ENCODE measurements at regions not wholly inside any gene's neighbourhood (a gene's known extent, or its start where the extent isn't known, plus 50 kb on each side); places are given as distances from the start of the nearest gene placed in this dataset.

DNA sequence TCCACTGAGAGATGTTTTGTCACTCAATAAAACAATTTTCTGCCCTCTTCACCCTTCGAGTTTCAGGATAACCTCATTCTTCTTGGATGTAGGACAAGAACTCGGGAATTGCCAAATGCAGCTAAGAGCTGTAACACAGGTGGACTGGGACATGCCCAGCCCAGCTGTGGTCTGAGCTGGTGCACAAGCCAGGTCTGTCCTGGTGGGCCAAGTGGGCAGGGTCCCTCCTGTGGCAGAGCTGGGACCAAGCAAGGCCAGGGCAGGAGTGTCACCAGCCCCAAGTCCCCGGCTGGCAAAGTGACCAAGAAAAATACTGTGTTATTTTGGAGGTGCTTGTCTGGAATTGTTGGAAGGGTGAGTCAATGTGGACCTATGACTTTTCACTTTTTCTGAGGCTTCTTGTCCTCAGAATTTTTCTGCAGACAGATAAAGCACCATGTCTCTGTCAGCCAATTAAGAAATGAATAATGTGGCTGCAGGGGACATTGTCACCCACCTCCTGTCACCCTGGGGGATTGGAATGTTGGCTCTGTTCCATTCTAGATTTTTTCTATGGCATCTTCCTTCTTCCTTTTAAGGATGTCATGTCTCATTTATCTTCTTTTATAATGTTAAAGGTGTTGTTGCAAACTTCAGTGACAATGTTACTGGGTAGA is 645.2 kb upstream of the EPHA6 start:
- H3K4me2 ChIP-seq (ENCODE audit: low read length) = no peak overlapping the region
- H2BK120ac ChIP-seq (ENCODE audit: low read depth, low read length) = no peak overlapping the region
- H3K18ac ChIP-seq (ENCODE audit: low read length) = no peak overlapping the region
- no peaks in the 10 kb centered on the region for H3K27me3 ChIP-seq (ENCODE audit: insufficient read depth, low read length, poor library complexity)
- no CpG with 5 or more reads among the region's 3 CpGs for WGBS (ENCODE audit: extremely low coverage, insufficient coverage, low lambda C conversion rate)
- no peak overlapping the region for H3K4me3 ChIP-seq (ENCODE audit: low read length)
- no peaks in the 10 kb centered on the region for H3K36me3 ChIP-seq (ENCODE audit: control insufficient read depth, insufficient read depth, low read length)
- H3K9ac ChIP-seq (ENCODE audit: low read length) = no peak overlapping the region
- no peak overlapping the region for H3K56ac ChIP-seq (ENCODE audit: low read length)
- no peak overlapping the region for H2BK5ac ChIP-seq (ENCODE audit: low read length)
- no peak overlapping the region for H3K23ac ChIP-seq (ENCODE audit: low read length)
- H4K8ac ChIP-seq (ENCODE audit: low read depth, low read length) = no peak overlapping the region
- no peaks in the 10 kb centered on the region for H3K79me1 ChIP-seq (ENCODE audit: low read length)
- no peak overlapping the region for H3K4ac ChIP-seq (ENCODE audit: low read depth, low read length)
- H3K79me2 ChIP-seq (ENCODE audit: control insufficient read depth, insufficient read depth, low read length) = no peaks in the 10 kb centered on the region
- H2BK15ac ChIP-seq (replicated peaks; ENCODE audit: low read depth) = no peak overlapping the region
- no peaks in the 10 kb centered on the region for H3K4me1 ChIP-seq (ENCODE audit: control insufficient read depth, low read depth, low read length)
- no peak overlapping the region for H2AK5ac ChIP-seq (ENCODE audit: low read length)
- no peak for DNase-seq
- no peak overlapping the region for H4K5ac ChIP-seq (ENCODE audit: low read length)
- H3K27ac ChIP-seq (ENCODE audit: low read depth, low read length) = no peak overlapping the region

DNA sequence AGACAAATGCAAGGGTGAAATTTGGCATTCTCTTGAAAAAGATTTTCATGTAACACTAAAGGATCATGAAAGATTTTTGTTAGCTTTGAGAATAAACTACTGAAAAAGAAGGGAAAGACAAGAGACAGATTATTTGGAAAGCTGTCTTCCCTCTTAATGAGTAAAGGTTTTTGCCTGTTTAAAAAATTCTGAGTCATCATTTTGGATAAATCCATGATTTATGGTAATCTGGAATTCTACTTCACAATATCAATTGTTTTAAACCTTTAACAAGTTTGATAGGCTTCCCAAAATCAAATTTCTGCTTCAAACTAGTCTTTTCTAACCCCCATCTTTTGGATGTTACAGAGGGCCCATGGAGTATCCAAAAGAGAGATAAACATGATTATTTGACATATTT is 641.5 kb upstream of the EPHA6 start:
- Histone ChIP-seq H2AK5ac (ENCODE audit: low read length) (no peak overlapping the region), H2BK15ac (replicated peaks; ENCODE audit: low read depth) (no peak overlapping the region), H3K36me3 (ENCODE audit: control insufficient read depth, insufficient read depth, low read length) (no peaks in the 10 kb centered on the region), H3K79me2 (ENCODE audit: control insufficient read depth, insufficient read depth, low read length) (no peaks in the 10 kb centered on the region), H3K4me2 (ENCODE audit: low read length) (no peak overlapping the region), H3K4me1 (ENCODE audit: control insufficient read depth, low read depth, low read length) (no peaks in the 10 kb centered on the region), H3K23ac (ENCODE audit: low read length) (no peak overlapping the region), H4K5ac (ENCODE audit: low read length) (no peak overlapping the region), H3K9ac (ENCODE audit: low read length) (no peak overlapping the region), H3K4ac (ENCODE audit: low read depth, low read length) (no peak overlapping the region), H2BK5ac (ENCODE audit: low read length) (no peak overlapping the region), H3K27ac (ENCODE audit: low read depth, low read length) (no peak overlapping the region), H3K27me3 (ENCODE audit: insufficient read depth, low read length, poor library complexity) (no peaks in the 10 kb centered on the region), H3K56ac (ENCODE audit: low read length) (no peak overlapping the region), H3K4me3 (ENCODE audit: low read length) (no peak overlapping the region), H3K18ac (ENCODE audit: low read length) (no peak overlapping the region), H2BK120ac (ENCODE audit: low read depth, low read length) (no peak overlapping the region), H4K8ac (ENCODE audit: low read depth, low read length) (no peak overlapping the region), H3K79me1 (ENCODE audit: low read length) (no peaks in the 10 kb centered on the region)
- no peak for DNase-seq

DNA sequence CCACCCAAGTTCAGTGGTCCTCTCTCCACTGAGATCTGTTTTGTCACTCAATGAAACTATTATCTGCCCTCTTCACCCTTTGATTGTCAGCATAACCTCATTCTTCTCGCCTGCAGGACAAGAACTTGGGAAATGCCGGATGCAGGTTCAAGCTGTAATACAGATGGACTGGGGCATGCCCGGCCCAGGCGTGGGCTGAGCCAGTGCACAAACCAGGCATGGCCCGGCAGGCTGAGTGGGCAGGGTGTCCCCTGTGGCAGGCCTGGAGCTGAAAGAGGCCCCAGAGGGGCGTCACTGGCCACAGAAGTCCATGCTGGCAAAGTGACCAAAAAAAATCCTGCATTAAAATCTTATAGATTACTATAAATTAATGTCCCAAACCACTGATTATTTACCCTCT is 638.9 kb upstream of the EPHA6 start:
- Histone ChIP-seq H4K8ac (ENCODE audit: low read depth, low read length) (no peak overlapping the region), H2AK5ac (ENCODE audit: low read length) (no peak overlapping the region), H3K79me2 (ENCODE audit: control insufficient read depth, insufficient read depth, low read length) (no peaks in the 10 kb centered on the region), H3K4me3 (ENCODE audit: low read length) (no peak overlapping the region), H3K56ac (ENCODE audit: low read length) (no peak overlapping the region), H3K18ac (ENCODE audit: low read length) (no peak overlapping the region), H3K4me2 (ENCODE audit: low read length) (no peak overlapping the region), H2BK15ac (replicated peaks; ENCODE audit: low read depth) (no peak overlapping the region), H3K23ac (ENCODE audit: low read length) (no peak overlapping the region), H3K9ac (ENCODE audit: low read length) (no peak overlapping the region), H2BK120ac (ENCODE audit: low read depth, low read length) (no peak overlapping the region), H3K4ac (ENCODE audit: low read depth, low read length) (no peak overlapping the region), H3K4me1 (ENCODE audit: control insufficient read depth, low read depth, low read length) (no peaks in the 10 kb centered on the region), H3K27me3 (ENCODE audit: insufficient read depth, low read length, poor library complexity) (no peaks in the 10 kb centered on the region), H3K27ac (ENCODE audit: low read depth, low read length) (no peak overlapping the region), H2BK5ac (ENCODE audit: low read length) (no peak overlapping the region), H4K5ac (ENCODE audit: low read length) (no peak overlapping the region), H3K36me3 (ENCODE audit: control insufficient read depth, insufficient read depth, low read length) (no peaks in the 10 kb centered on the region), H3K79me1 (ENCODE audit: low read length) (no peaks in the 10 kb centered on the region)
- DNase-seq = no peak
- WGBS (ENCODE audit: extremely low coverage, insufficient coverage, low lambda C conversion rate) = no CpG with 5 or more reads among the region's 6 CpGs

DNA sequence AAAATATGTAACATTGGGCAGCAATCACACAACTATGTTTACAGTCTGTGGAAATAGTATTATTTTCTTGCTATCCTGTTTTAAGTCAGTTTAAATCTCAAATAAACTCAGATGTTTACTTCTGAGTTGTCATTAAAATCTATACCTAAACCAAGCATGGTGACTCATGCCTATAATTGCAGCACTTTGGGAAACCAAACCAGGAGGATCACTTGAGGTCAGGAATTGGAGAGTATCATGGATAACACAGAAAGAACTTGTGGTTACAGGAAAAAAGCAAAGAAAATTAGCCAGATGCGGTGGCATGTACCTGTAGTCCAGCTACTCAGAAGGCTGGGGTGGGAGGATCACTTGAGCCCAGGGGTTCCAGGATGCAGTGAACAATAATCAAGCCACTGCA is 631.6 kb upstream of the EPHA6 start:
- no peak overlapping the region for H3K23ac ChIP-seq (ENCODE audit: low read length)
- H3K36me3 ChIP-seq (ENCODE audit: control insufficient read depth, insufficient read depth, low read length) = no peaks in the 10 kb centered on the region
- H3K79me2 ChIP-seq (ENCODE audit: control insufficient read depth, insufficient read depth, low read length) = no peaks in the 10 kb centered on the region
- DNase-seq = no peak
- H3K4me3 ChIP-seq (ENCODE audit: low read length) = no peak overlapping the region
- H3K4me2 ChIP-seq (ENCODE audit: low read length) = no peak overlapping the region
- H3K56ac ChIP-seq (ENCODE audit: low read length) = no peak overlapping the region
- H3K9ac ChIP-seq (ENCODE audit: low read length) = no peak overlapping the region
- no peak overlapping the region for H3K27ac ChIP-seq (ENCODE audit: low read depth, low read length)
- no peaks in the 10 kb centered on the region for H3K79me1 ChIP-seq (ENCODE audit: low read length)
- no peak overlapping the region for H2AK5ac ChIP-seq (ENCODE audit: low read length)
- H3K4ac ChIP-seq (ENCODE audit: low read depth, low read length) = no peak overlapping the region
- WGBS (ENCODE audit: extremely low coverage, insufficient coverage, low lambda C conversion rate) = no CpG with 5 or more reads among the region's 1 CpG
- H2BK5ac ChIP-seq (ENCODE audit: low read length) = no peak overlapping the region
- no peak overlapping the region for H2BK15ac ChIP-seq (replicated peaks; ENCODE audit: low read depth)
- H4K8ac ChIP-seq (ENCODE audit: low read depth, low read length) = no peak overlapping the region
- H4K5ac ChIP-seq (ENCODE audit: low read length) = no peak overlapping the region
- no peak overlapping the region for H2BK120ac ChIP-seq (ENCODE audit: low read depth, low read length)
- H3K18ac ChIP-seq (ENCODE audit: low read length) = no peak overlapping the region
- no peaks in the 10 kb centered on the region for H3K4me1 ChIP-seq (ENCODE audit: control insufficient read depth, low read depth, low read length)
- no peaks in the 10 kb centered on the region for H3K27me3 ChIP-seq (ENCODE audit: insufficient read depth, low read length, poor library complexity)

DNA sequence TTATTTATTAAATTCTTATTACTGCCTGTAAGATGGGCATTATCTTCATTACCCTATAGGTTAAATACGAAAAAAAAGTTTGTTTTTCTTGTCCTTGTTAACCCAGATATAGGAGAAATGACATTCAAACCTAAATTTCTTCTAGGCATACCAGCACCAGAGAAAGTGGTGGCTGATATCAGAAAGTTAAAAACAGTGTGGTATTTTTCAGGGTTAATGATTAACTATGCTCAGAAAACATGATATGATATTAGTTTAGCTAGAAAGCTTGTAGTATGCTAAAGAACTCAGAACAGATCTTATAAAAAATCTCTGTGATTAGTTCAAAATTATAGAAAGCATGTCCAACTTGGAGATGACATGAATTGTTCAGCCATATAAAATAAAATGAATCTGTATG is 630.5 kb upstream of the EPHA6 start:
- Histone ChIP-seq H2AK5ac (ENCODE audit: low read length) (no peak overlapping the region), H3K4me2 (ENCODE audit: low read length) (no peak overlapping the region), H3K79me1 (ENCODE audit: low read length) (no peaks in the 10 kb centered on the region), H3K4me1 (ENCODE audit: control insufficient read depth, low read depth, low read length) (no peaks in the 10 kb centered on the region), H4K5ac (ENCODE audit: low read length) (no peak overlapping the region), H3K36me3 (ENCODE audit: control insufficient read depth, insufficient read depth, low read length) (no peaks in the 10 kb centered on the region), H4K8ac (ENCODE audit: low read depth, low read length) (no peak overlapping the region), H3K4ac (ENCODE audit: low read depth, low read length) (no peak overlapping the region), H3K9ac (ENCODE audit: low read length) (no peak overlapping the region), H3K18ac (ENCODE audit: low read length) (no peak overlapping the region), H2BK5ac (ENCODE audit: low read length) (no peak overlapping the region), H3K27me3 (ENCODE audit: insufficient read depth, low read length, poor library complexity) (no peaks in the 10 kb centered on the region), H3K23ac (ENCODE audit: low read length) (no peak overlapping the region), H3K27ac (ENCODE audit: low read depth, low read length) (no peak overlapping the region), H3K56ac (ENCODE audit: low read length) (no peak overlapping the region), H3K79me2 (ENCODE audit: control insufficient read depth, insufficient read depth, low read length) (no peaks in the 10 kb centered on the region), H2BK120ac (ENCODE audit: low read depth, low read length) (no peak overlapping the region), H3K4me3 (ENCODE audit: low read length) (no peak overlapping the region), H2BK15ac (replicated peaks; ENCODE audit: low read depth) (no peak overlapping the region)
- no CpG with 5 or more reads among the region's 1 CpG for WGBS (ENCODE audit: extremely low coverage, insufficient coverage, low lambda C conversion rate)
- no peak for DNase-seq

DNA sequence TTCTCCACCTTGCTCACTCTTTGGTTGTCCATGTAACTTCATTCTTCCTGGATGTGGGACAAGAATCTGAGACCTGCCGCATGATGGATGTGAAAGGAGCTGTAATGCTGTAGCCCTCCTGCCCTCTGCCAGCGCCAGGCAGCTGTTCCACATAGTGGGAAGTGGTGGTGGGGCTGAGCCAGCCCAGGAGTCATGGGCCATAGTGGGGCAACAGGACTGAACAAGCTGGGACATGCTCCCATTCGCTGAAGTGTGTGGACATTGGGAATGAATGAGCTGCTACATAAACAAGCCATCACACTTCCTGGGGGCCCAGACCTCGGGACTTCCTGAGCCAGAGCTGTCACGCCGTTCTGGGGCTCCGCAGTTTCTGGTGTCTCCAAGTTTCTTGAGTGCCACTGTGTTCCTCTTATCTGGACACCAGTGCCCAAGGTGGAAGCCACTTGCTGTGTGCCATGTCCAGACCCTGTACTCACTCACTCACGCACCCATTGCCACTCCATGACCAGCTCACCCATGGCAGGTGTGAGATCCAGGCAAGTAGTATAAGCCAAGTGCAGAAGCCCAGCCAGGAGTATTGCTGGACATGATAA is 624.3 kb upstream of the EPHA6 start:
- Histone ChIP-seq H3K23ac (ENCODE audit: low read length) (no peak overlapping the region), H4K8ac (ENCODE audit: low read depth, low read length) (no peak overlapping the region), H3K4me3 (ENCODE audit: low read length) (no peak overlapping the region), H3K18ac (ENCODE audit: low read length) (no peak overlapping the region), H3K36me3 (ENCODE audit: control insufficient read depth, insufficient read depth, low read length) (no peaks in the 10 kb centered on the region), H3K4me2 (ENCODE audit: low read length) (no peak overlapping the region), H3K4ac (ENCODE audit: low read depth, low read length) (no peak overlapping the region), H3K79me1 (ENCODE audit: low read length) (no peaks in the 10 kb centered on the region), H3K79me2 (ENCODE audit: control insufficient read depth, insufficient read depth, low read length) (no peaks in the 10 kb centered on the region), H2BK120ac (ENCODE audit: low read depth, low read length) (no peak overlapping the region), H2BK5ac (ENCODE audit: low read length) (no peak overlapping the region), H2AK5ac (ENCODE audit: low read length) (no peak overlapping the region), H3K56ac (ENCODE audit: low read length) (no peak overlapping the region), H3K27me3 (ENCODE audit: insufficient read depth, low read length, poor library complexity) (no peaks in the 10 kb centered on the region), H3K4me1 (ENCODE audit: control insufficient read depth, low read depth, low read length) (no peaks in the 10 kb centered on the region), H4K5ac (ENCODE audit: low read length) (no peak overlapping the region), H2BK15ac (replicated peaks; ENCODE audit: low read depth) (no peak overlapping the region), H3K27ac (ENCODE audit: low read depth, low read length) (no peak overlapping the region), H3K9ac (ENCODE audit: low read length) (no peak overlapping the region)
- DNase-seq = no peak
- no CpG with 5 or more reads among the region's 8 CpGs for WGBS (ENCODE audit: extremely low coverage, insufficient coverage, low lambda C conversion rate)
